WI38 (cell line): ENCODE measurements at regions not wholly inside any gene's neighbourhood (a gene's known extent, or its start where the extent isn't known, plus 50 kb on each side); places are given as distances from the start of the nearest gene placed in this dataset.

Source experiments
- H3K4me3 ChIP-seq: 2 replicates; pipeline ENCODE4 v1.5.1; 2011; ENCODE audit warnings: low read depth, mild to moderate bottlenecking, control low read depth, low read length
- CTCF ChIP-seq: IDR thresholded peaks from 2 replicates; pipeline ENCODE4 v1.5.1; 2012; ENCODE audit warnings: low read depth, mild to moderate bottlenecking, control low read depth, low read length

GRCh38 chr7:22584179-22584578 lies 84.2 kb upstream of the STEAP1B start:
- TF ChIP-seq CTCF, result no peak
- H3K4me3 ChIP-seq, result no peak overlapping the region

- TF ChIP-seq CTCF, result no peak
- no peak overlapping the region for H3K4me3 ChIP-seq
Measured at GRCh38 chr7:22582863-22583622, 83.1 kb upstream of the STEAP1B start.

GRCh38 chr7:22581099-22581498 lies 81.1 kb upstream of the STEAP1B start:
- no peak for TF ChIP-seq CTCF
- H3K4me3 ChIP-seq, result no peak overlapping the region

GRCh38 chr7:22579961-22580360 lies 80.0 kb upstream of the STEAP1B start:
- no peak for TF ChIP-seq CTCF
- no peak overlapping the region for H3K4me3 ChIP-seq

- TF ChIP-seq CTCF, result no peak
- no peak overlapping the region for H3K4me3 ChIP-seq
Measured at GRCh38 chr7:22578007-22578733, 78.2 kb upstream of the STEAP1B start.

GRCh38 chr7:22577470-22578001 lies 77.5 kb upstream of the STEAP1B start:
- no peak overlapping the region for H3K4me3 ChIP-seq
- TF ChIP-seq CTCF, result no peak
